HG02610 (cell line): ENCODE measurements at regions not wholly inside any gene's neighbourhood (a gene's known extent, or its start where the extent isn't known, plus 50 kb on each side); places are given as distances from the start of the nearest gene placed in this dataset.
"Not testable (repeated sequence)": the region's sequence is repeated elsewhere in the genome, so short reads cannot be mapped to it uniquely, and the experiment has no call there.

Source experiments
- ATAC-seq: cut with Tn5 transposase; IDR thresholded peaks from one replicate; pipeline ENCODE4 v1.9.1; 2021; ENCODE audit warnings: mild to moderate bottlenecking, moderate library complexity; ENCODE audit not compliant: unreplicated experiment

DNA sequence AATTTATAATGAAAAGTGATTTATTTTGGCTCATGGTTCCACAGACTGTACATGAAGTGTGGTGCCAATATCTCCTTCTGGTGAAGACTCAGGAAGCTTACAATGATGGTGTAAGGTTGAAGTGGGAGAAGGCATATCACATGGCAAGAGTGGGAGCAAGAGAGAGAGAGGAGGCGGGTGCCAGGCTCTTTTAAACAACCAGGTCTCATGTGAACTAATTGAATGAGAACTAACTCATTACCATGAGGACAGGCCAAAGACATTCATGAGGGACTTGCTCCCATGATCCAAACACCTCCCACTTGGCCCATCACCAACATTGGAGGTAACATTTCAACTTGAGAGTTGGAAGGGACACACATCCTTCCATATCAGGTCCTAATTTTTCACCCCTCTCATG lies 155.2 kb downstream of the SLC38A4 start:
- no peak for ATAC-seq

GRCh38 chr12:46669720-46670119 lies 156.1 kb downstream of the SLC38A4 start:
- no peak for ATAC-seq

DNA sequence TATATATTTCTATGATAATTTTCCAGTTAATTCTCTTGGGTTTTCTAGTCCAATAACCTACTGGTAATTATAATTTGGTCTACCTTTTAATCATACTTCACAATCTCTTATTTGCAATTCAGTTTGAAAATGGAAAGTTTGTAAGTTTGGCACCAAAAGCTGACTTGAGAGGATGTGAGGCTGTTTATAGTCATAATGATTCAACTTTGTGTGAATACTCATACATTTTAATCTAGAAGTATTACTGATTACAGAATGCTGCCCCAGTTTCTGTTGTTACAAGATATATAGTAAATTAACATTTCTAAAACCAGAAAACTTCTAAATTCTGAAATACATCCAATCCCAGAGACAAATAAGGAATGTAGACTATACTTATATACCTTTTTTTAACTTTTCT lies 158.2 kb downstream of the SLC38A4 start:
- no peak for ATAC-seq

GRCh38 chr12:46664761-46665287 lies 161.0 kb downstream of the SLC38A4 start:
- peak; percentile 81 for ATAC-seq

- ATAC-seq: no peak
These were observed 162.5 kb downstream of the SLC38A4 start for GRCh38 chr12:46663318-46663717.

- peak; percentile 80 for ATAC-seq
These were observed 164.5 kb downstream of the SLC38A4 start for GRCh38 chr12:46661110-46661845.

DNA sequence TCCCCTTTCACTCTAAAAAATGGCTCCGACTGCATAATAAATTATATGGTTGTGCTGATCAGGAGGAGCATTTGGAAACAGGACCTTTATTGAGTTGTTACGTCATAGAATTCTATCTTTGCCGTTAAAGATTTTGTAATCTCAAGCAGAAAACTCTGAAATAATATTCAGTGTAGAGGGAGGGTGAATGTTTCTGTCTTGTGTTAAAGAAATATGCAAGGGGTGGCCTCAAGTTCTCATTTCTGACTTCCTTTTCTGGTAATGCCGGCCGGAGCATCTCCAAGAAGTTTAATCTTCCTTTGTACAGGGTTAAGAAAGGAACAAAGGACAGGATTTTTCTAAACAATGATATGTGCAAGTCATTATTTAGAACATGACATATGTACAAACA lies 165.1 kb downstream of the SLC38A4 start:
- ATAC-seq: no peak

- ATAC-seq: no peak
These were observed 165.5 kb downstream of the SLC38A4 start for GRCh38 chr12:46660276-46660675.

DNA sequence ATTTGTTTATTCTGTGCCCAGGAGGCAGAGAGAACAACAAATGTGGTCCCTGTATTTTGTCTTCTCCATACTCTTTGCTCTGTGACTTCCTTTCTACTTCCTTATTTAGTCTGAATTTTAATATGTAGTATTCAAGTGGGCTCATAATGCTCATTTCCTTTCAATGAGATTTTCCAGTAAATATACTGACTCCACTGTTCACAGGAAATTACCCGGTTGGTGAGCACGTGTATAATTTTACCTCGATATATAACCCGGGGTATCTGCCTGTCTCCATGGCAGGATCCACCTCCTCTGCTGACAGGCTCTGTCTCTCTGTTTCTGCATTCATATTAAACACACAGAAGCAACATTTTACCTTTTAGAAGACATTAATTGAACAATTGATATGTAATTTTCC lies 166.0 kb downstream of the SLC38A4 start:
- ATAC-seq: no peak

DNA sequence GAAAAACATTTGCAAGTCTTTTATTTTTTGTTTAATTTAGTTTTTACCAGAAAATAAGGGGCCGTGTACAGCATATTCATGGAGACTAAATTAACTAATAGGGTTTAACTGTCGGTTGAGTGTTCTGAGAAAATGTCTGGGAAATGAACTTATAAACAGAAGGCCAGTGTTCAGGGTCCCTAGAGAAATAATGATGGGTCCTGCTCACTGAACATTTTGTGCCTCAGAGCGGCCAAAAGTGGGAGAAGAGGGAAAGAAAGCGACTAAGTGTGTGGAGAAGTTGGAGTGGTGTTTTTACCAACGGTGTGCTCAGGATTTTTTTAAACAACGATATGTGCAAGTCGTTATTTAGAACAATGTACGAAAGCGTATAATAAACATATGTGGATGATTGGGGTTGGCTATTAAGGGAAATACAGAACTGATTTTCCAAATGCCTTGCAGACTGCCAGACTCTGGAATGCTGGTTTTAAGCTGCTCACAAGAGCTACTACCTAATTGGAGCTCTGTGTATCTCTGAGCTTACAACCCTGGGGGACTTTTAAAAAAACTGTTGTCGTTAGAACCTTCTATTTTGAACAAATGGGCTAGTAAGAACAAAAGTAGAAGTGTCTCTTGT lies 166.7 kb downstream of the SLC38A4 start:
- ATAC-seq: no peak

- ATAC-seq: no peak
These were observed 168.1 kb downstream of the SLC38A4 start for GRCh38 chr12:46657453-46658411.

DNA sequence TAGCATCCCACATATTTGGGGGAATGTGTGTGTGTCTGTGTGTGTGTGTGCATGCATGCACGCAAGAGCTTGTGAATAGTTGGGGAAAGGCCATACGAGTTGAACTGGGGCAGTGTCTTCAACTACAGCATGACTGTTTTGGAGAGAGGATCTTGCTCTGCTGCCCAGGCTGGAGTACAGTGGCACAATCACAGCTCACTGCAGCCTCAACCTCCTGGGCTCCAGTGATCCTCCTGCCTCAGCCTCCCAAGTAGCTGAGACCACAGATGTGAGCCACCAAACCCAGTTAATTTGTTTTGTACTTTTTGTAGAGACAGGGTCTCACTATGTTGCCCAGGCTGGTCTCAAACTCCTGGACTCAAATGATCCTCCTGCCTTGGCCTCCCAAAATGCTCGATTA lies 169.8 kb downstream of the SLC38A4 start:
- not testable (repeated sequence) for ATAC-seq

GRCh38 chr12:46653311-46653710 lies 172.5 kb downstream of the SLC38A4 start:
- ATAC-seq: no peak

DNA sequence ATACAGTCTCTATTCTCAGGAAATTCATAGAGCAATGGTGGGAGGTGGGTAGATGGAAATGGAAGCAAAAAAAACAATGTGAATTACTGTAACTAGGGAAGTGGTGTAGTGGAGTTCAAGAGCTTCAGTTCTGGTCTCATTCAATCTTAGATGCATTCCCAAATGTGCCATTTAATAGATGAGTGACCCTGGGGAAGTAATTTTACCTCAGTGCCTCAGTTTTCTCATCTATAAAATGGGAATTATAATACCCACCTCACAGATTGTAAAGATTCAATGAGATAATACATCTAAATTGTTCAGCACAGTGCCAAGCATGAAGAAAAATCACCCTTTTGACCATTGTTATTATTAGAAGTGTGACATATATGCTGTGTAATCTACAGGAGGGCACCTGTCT lies 173.1 kb downstream of the SLC38A4 start:
- no peak for ATAC-seq

DNA sequence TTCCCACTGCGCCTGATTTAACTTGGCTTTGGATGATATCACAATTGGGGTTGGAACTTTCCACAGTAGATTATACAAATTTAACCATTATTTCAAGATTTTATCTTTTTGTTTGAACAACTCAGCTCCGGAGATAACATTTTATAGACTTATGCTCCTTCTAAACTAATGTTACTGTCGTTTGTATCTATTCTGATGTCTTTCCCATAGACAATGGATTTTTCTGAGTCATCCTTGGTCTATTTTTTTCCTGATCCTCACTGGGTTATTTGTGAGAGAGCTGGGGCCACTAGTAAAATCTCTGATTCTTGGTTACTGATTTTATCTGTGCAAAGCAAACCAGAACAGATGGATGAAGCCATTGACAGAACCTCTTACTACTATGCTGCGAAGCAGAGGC lies 175.1 kb downstream of the SLC38A4 start:
- ATAC-seq: no peak

DNA sequence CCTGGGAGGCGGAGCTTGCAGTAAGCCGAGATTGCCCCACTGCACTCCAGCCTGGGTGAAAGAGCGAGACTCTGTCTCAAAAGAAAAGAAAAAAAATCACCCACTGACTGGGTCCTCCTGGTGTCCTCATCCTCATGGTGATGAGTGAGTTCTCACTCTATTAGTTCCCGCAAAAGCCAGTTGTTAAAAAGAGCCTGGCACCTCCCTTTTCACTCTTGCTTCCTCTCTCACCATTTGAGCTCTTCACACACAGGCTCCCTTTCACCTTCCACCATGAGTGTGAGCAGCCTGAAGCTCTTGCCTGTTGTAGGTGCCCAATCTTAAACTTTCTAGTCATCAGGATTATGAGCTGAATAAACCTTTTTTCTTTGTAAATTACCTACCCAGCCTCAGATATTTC lies 176.4 kb downstream of the SLC38A4 start:
- no peak for ATAC-seq

- no peak for ATAC-seq
These were observed 178.8 kb downstream of the SLC38A4 start for GRCh38 chr12:46647034-46647433.

DNA sequence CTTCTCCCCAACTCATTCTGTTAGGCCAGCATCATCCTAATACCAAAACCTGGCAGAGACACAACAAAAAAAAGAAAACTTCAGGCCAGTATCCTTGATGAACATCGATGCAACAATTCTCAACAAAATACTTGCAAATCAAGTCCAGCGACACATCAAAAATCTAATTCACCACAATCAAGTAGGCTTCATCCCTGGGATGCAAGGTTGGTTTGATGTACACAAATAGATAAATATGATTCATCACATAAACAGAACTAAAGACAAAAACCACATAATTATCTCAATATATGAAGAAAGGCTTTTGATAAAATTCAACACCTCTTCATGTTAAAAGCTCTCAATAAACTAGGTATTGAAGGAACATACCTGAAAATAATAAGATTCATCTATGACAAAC lies 184.1 kb downstream of the SLC38A4 start:
- not testable (repeated sequence) for ATAC-seq

- no peak for ATAC-seq
These were observed 190.0 kb downstream of the SLC38A4 start for GRCh38 chr12:46635818-46636217.

DNA sequence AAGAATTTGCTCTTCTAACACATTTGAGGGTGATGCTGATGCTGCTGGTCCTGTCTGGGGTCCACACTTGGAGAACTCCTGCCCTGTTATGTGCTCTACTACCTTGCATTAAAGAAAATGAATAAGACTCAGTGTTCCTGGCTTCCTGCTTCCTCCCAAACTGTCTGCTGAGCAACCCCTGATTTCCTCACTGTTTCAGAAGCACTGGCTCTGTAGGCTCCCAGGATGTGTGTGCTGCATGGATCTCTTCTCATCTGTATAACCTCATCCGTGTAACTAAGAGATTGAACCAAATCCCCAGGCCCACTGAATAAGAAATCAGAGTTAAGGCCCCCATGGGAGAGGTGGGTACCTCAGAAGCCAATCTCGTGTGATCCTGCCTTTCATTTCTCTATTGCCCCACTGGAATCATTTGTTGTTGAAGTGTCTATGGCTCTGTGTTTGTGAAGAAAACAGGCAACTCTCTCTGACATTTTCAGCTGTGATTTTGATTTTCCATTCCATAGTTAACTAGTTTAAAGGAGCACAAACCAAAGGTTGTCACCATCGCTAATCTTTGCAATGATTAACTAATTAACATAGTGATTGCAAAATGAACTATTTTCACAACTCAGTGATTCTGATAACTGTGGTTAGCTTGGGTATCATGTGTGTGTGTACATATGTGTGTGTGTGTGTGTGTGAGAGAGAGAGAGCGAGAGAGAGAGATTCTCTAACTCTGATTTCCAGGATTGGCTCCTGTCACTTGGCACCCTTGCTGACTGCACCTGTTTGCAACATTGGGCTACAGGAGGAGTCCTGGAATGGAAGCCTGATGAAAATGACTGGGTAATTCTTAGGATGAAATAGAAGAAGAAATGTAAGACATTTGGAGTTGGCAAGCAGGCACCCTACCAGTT lies 196.2 kb downstream of the SLC38A4 start:
- no peak for ATAC-seq
